ENCODE measurements at regions not wholly inside any gene's neighbourhood (a gene's known extent, or its start where the extent isn't known, plus 50 kb on each side); places are given as distances from the start of the nearest gene placed in this dataset.

DNA sequence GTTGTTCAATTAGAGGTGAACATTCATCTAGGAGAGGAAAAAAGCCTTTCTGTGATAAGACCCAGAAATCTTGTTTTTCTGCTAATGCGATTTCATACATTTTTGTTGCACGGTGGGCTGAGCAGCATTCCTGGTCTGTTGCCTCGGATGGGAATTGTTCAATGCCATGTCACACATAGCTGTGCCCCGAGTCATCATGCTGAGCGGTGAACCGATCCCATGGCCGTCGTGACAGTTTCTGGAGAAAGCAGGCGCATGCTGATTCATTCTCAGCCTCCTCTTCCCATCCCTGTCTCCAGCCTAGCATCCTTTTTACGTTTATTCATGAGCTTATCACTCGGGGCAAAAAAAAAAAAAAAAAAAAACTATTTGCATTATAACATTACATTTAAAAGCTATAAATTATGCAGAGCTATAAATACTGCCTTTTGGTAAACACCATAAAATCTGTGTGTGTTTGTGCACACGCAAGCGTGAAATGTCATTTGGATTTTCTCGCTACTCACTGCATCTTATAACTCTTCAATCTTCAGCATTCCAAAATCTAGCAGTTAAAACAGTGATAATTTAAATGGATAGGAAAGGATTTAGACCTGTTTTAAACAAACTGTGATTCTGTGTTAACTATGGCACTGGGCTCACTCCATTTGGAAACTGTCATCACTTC lies 58.9 kb upstream of the IFNGR1 start:
- TF ChIP-seq, protein P1, sequence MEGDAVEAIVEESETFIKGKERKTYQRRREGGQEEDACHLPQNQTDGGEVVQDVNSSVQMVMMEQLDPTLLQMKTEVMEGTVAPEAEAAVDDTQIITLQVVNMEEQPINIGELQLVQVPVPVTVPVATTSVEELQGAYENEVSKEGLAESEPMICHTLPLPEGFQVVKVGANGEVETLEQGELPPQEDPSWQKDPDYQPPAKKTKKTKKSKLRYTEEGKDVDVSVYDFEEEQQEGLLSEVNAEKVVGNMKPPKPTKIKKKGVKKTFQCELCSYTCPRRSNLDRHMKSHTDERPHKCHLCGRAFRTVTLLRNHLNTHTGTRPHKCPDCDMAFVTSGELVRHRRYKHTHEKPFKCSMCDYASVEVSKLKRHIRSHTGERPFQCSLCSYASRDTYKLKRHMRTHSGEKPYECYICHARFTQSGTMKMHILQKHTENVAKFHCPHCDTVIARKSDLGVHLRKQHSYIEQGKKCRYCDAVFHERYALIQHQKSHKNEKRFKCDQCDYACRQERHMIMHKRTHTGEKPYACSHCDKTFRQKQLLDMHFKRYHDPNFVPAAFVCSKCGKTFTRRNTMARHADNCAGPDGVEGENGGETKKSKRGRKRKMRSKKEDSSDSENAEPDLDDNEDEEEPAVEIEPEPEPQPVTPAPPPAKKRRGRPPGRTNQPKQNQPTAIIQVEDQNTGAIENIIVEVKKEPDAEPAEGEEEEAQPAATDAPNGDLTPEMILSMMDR (IDR thresholded peaks at IDR 0.05): no peak
- Histone ChIP-seq H3K9me3 (no peaks in the 10 kb centered on the region), H3K36me3 (no peaks in the 10 kb centered on the region), H3K27ac (no peak overlapping the region), H3K27me3 (no peaks in the 10 kb centered on the region), H3K4me1 (peaks cover 0 to 8% of the 10 kb centered on the region in 2 donors), H3K4me3 (no peak overlapping the region)
- intact Hi-C loops (cut with DNase I): loop anchor here in 1 of 2 donors (5.0 to 10.0 kb wide), 2 partner anchors 139 to 367 kb away; no protein-coding TSS in a partner anchor
- ATAC-seq (no peak), DNase-seq (no peak)

DNA sequence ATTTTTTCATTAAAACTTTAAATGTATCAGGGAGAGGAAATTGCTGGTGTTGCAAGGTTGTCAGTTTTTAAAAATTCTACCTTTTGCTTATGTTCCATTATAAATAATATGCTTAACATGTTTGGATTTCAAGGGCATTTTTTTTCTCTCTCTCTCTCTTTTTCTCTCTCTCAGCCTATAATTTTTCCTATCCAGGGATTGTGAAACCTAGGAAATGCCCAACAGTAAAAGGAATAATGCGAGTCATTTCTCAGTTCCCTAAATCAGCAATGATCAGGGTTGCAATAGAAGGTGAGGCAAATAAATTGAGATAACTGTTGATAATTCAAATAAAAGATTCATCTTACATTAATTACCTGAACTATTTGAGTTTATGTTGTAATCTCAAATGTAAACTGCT lies 53.2 kb upstream of the IFNGR1 start:
- intact Hi-C loops (cut with DNase I): loop anchor here in 1 of 2 donors (10.0 kb wide), 1 partner anchor 372 kb away; no protein-coding TSS in a partner anchor
- TF ChIP-seq, protein P1 (IDR thresholded peaks at IDR 0.05): no peak
- ATAC-seq (no peak), DNase-seq (no peak)
- no peak overlapping the region for H3K27ac ChIP-seq
- H3K9me3 ChIP-seq: no peaks in the 10 kb centered on the region
- H3K4me3 ChIP-seq: no peak overlapping the region
- H3K36me3 ChIP-seq: no peaks in the 10 kb centered on the region
- H3K4me1 ChIP-seq: peaks cover 3 to 21% of the 10 kb centered on the region in 2 donors
- H3K27me3 ChIP-seq: no peaks in the 10 kb centered on the region

DNA sequence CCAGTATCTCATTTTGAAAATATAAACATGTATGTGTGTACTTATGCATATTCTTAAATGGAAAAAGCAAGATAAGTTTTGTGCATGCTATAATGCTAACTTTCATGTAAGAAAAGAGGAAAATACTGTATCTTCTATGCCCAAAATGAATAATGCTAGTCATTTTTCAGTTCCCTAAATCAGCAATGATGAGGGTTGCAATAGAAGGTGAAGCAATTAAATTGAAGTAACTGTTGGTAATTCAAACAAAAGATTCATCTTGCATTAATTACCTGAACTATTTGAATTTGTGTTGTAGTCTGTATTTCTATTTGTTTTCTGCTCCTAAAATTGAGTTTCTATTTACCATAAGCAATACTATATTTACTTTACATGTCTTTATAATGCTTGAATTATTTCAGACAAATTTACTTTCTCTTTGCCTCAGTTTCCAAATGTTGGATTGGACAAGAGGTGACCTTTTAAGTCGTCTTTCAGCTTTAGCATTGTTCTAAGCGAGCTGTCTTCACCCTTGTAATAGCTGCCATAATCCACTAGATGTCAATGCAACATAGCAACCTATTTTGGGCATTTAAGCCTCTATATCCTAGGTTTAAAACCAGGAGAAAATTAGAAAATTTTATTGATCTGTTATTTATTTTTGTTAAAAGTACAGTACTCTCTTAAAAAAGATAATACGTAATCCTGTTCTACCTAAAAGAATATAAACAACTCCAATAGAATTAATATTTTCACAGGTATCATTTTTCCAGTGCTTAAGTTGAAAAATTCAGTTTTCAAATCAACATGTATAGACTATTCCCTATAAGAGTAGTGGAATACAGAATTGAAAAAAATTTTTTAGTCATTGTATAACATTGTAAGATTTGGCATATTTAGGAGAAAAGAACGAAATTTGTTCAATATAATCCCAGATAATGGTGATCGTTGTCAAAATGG lies 52.3 kb upstream of the IFNGR1 start:
- no peaks in the 10 kb centered on the region for H3K36me3 ChIP-seq
- ATAC-seq (peak; percentile 90), DNase-seq (peak in 2 of 4 donors; percentile 29 to 49)
- no peak overlapping the region for H3K27ac ChIP-seq
- peaks cover 3 to 24% of the 10 kb centered on the region in 2 donors for H3K4me1 ChIP-seq
- no peaks in the 10 kb centered on the region for H3K9me3 ChIP-seq
- no peak overlapping the region for H3K4me3 ChIP-seq
- intact Hi-C loops (cut with DNase I): loop anchor here in 1 of 2 donors (10.0 kb wide), 1 partner anchor 373 kb away; no protein-coding TSS in a partner anchor
- TF ChIP-seq, protein P1 (IDR thresholded peaks at IDR 0.05): peak; percentile 86 to 95
- no peaks in the 10 kb centered on the region for H3K27me3 ChIP-seq

DNA sequence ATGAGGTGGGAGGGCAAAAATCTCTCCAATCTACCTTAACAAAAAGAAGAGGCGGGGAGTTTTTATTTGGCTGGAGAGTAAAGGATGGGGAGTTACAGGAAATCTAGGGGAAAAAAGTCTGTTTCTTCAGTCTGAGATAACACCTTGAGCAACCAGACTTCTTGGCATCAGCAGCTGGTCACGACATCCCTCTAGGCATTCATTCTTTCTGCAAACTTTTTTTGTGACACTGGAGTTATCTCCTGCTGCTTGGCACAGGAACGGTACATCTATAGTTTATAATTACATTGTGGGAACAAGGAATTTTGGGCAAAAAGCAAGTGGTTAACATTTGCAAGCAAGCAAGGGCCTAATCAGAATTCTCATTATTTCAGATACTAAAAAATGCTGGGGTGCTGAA lies 50.6 kb upstream of the IFNGR1 start:
- Histone ChIP-seq H3K36me3 (no peaks in the 10 kb centered on the region), H3K4me1 (peaks cover 3 to 31% of the 10 kb centered on the region in 2 donors), H3K27ac (no peak overlapping the region), H3K27me3 (no peaks in the 10 kb centered on the region), H3K4me3 (no peak overlapping the region), H3K9me3 (no peaks in the 10 kb centered on the region)
- no peak for ATAC-seq
- intact Hi-C loops (cut with DNase I): loop anchor here in 1 of 2 donors (10.0 kb wide), 1 partner anchor 375 kb away; no protein-coding TSS in a partner anchor
- TF ChIP-seq, protein P1 (IDR thresholded peaks at IDR 0.05): no peak
- DNase-seq: no peak

DNA sequence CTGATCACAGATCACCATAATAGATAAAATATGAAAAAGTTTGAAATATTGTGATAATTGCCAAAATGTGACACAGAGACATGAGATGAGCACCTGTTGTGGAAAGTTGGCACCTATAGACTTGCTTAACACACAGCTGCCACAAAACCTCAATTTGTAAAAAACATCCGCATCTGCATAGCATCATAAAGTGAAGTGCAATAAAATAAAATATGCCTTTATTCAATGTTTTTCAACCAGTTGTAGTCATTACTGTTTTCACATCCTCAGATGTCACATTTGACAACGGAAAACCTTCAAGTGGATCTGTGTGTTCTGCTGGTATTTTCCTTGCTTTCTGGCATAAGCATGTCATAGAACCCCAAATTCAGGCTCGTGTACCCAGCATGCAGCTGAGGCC lies 50.2 kb upstream of the IFNGR1 start:
- intact Hi-C loops (cut with DNase I): no loop called here
- peaks cover 3 to 31% of the 10 kb centered on the region in 2 donors for H3K4me1 ChIP-seq
- H3K27ac ChIP-seq: no peak overlapping the region
- no peaks in the 10 kb centered on the region for H3K9me3 ChIP-seq
- no peaks in the 10 kb centered on the region for H3K36me3 ChIP-seq
- ATAC-seq (no peak), DNase-seq (no peak)
- H3K27me3 ChIP-seq: no peaks in the 10 kb centered on the region
- TF ChIP-seq, protein P1 (IDR thresholded peaks at IDR 0.05): no peak
- H3K4me3 ChIP-seq: no peak overlapping the region

All from left lung (tissue), 4 donors.